GM18868 (cell line): ENCODE measurements at regions not wholly inside any gene's neighbourhood (a gene's known extent, or its start where the extent isn't known, plus 50 kb on each side); places are given as distances from the start of the nearest gene placed in this dataset.

Experiments
- ATAC-seq: cut with Tn5 transposase; IDR thresholded peaks from one replicate; pipeline ENCODE4 v1.9.1; 2021; ENCODE audit warnings: mild to moderate bottlenecking, moderate library complexity; ENCODE audit not compliant: unreplicated experiment

DNA sequence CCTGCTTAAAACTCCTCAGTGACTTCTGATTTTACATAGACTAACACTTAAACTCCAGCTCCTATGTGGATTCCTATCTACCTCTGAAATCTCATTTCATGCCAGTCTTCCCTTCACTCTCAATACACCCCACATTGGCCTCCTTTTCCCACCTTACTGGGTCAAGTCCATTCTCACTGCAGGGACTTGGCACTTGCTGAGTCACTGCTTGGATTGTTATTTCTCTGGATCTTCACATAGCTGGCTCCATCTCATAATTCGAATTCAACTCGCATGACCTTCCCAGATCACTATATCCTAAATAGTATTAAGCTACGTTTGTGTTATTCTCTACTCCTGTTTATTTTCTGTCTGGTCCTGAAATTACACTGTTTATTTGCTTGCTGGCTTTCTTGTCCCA, 59.6 kb upstream of the FRMD4B start:
- no peak for ATAC-seq

DNA sequence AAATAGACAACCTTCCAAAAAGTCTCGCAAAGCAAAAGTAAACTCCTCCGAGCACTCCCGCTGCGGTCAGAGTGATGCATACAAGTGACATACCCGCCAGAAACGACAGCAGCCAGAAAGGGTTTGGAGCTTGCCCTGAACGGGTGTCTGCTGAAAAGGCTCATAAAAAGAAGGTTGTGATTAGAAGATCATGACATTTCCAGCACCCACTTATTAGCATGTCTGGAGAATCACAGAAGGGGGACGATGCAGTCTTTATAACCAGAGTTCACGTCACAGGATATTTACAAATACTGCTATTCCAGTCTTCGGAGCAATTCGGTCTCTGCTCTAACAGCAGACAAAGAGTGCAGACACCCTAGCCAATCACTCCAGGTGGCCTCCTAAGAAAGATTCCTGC, 59.1 kb upstream of the FRMD4B start:
- no peak for ATAC-seq

DNA sequence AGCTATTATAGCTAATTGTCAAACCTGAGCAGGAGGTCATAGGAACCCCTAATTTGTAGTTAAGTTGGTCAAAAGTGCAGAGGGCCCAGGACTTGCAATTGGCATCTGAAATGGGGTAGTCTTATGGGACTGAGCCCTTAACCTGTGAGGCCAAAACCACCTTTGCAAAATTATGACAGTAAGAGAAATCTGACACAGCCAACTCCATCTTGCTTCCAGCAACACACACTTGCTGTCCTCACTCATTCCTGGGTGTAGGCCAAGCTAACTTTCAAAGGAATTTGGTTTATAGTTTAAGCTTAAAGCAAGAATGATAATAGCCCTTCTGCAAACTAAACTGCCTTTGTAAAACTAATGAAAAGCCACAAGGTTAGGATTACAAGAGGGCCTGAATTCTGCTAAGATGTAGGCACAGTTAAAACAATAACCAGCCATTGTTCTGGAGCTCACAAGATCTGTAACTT, 57.6 kb upstream of the FRMD4B start:
- no peak for ATAC-seq

DNA sequence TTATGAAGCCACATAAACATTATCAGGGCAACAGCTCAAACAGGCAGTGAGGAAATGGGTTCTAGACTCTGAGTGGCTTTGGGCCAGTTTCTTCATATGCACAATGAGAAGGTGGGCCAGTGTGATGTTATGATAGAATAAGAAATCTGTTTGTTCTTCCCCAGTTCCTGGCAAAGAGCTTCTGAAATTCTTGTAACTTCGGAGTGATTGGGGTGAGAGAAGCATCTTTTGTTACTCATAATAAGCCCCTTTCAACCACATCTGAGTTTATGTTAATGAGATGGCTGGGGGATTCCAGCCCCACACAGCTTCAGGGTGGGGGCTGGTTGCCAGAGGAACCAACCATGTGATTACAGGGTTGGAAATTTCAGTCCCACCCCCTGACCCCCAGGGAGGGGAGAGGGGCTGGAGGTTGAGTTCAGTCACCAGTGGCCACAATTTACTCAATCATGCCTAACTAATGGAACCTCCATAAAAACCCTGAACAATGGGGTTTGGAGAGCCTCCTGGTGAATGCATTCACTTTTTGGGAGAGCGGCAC, 57.0 kb upstream of the FRMD4B start:
- ATAC-seq: peak; percentile 77

DNA sequence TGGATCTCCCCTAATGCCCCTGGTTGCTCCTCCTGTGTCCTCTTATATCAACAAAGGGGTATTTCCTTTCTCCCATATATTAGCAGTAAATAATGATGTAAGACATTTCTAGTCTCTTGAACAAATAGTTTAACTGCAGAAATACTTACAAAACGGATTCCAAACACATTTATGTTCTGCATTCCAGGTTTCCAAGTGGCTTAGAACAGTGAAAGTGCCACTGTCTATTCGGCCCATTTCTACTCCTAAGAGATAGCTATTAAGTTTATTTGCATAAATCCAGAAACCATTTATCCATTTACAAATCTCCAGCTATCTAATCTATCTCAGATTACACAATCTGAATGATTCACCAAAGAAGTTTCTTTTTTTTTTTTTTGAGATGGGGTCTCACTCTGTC, 55.8 kb upstream of the FRMD4B start:
- ATAC-seq: no peak

DNA sequence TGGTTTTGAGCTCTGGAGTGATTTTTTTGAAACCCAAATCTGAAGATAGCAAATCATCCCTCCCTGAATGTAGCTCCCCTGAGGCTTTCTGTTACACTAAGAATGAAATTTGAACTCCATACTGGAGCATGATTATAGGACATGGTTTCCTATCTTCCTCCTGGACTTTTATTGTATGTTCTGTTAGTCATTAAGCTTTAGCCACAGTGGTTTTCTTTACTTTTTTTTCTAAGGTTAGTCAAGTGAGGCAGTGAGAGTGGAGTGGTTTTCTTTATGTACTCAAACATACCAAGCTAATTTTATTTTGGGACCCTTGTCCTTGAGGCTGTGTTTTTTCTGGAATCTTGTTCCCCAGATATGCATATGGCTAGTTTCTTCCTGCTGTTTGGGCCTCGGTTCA, 55.2 kb upstream of the FRMD4B start:
- no peak for ATAC-seq

DNA sequence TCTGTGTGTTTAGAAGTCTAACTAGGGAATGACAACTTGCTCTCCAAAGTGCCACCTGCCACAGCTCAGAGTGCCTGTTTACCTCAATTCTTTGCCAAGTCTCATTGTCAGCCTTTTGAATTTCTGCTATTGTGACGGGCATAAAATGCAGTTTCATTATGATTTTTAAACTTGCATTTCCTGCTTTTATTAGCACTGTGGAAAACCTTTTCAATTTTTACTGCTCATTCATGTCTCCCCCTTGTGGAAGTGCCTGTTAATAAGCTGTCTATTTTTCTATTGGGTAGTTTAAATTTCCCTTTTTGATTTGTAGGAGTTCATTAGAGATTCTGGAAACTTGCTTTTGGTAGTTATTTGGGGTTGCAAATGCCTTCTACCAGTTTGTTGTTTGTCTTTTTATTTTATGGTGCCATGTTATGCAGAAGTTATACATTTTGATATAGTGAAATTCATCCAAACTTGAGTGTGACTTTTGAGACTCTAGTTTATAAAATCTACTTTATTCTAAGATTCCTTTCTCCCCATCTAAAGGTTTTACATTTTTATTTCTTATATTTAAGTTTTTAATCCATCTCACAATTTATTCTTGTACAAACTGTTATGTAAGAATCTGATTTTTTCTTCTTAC, 53.9 kb upstream of the FRMD4B start:
- no peak for ATAC-seq

DNA sequence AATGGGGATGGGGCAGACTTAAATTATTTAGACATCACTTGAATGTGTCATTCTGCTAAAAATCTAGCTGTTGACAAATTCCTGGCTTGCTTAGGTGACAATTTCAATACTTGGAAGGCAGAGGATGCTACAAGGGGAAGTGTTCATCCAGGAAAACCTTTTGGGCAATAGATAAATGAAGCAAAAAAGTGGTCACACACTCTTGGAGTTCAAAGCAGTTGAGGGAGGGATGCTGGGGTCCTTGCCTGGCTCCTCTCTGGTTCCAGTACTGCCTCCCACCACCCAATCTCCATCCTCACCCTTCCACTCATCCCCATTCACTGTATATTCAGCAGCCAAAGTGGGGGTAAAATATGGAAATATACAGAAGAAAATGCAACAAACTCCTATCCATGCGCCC, 52.6 kb upstream of the FRMD4B start:
- ATAC-seq: no peak

DNA sequence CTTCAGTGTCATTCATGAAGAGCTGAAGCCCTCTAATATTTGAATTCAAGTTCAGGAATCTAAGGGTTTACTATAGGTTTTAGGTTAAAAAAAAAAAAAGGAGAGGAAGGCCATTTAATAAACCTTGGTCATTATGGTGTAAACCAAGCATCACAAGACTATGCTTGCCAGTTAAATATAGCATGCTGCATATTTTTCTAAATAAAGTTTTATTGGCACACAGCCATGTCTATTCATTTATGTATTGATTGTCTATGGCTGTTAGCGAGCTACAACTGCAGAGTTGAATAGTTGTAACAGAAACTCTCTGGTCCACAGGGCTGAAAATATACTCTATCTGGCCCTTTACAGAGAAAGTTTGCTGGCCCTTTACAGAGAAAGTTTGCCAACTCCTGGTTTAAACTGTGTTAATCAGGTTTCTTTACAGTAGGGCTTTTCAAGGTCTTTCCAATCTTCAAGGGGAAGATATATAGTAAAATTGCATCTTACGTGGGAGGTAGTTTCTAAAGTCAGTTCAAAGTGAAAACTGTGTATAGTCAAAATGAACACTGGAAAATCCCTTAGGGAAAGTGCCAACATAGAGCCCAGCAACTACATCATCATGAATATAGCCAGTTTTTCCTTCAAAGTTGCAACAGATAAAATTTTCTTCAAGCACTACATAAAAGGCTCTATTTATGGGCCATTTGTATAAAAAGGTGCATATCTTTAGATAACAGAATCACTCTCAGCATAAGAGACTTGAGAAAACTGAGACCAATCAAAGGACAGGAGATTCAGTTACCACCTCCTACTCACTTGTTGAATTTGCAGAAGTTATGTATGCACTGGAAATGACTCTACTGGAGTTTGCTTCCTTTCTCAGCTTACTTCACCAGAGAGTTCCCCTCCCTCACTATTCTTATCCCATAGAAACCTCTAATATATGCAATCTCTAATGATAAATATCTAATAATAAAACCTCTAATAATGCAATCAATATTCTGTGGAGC, 49.7 kb upstream of the FRMD4B start:
- ATAC-seq: peak; percentile 65
